Effector memory CD8-positive, alpha-beta T cell (primary cell): ENCODE measurements at regions not wholly inside any gene's neighbourhood (a gene's known extent, or its start where the extent isn't known, plus 50 kb on each side); places are given as distances from the start of the nearest gene placed in this dataset.

ENCODE experiments used
- ATAC-seq: fragments of 150-1000 bp; cut with Tn5 transposase; replicated peaks from 2 replicates; pipeline ENCODE4 v1.10.0; 2021; ENCODE audit warnings: mild to moderate bottlenecking, moderate library complexity
- DNase-seq, 3 experiments: peaks; one replicate each; pipeline ENCODE4 v3.0.0; 2021
- H3K27ac Mint-ChIP-seq, 2 donors: one replicate each; pipeline ENCODE4 v1.8.0; 2022; ENCODE audit warnings: mild to moderate bottlenecking in 2 of 2, mixed read lengths in 2 of 2, moderate library complexity in 2 of 2
- H3K27me3 Mint-ChIP-seq, 2 donors: one replicate each; pipeline ENCODE4 v1.8.0; 2022; ENCODE audit warnings: mixed read lengths in 2 of 2
- H3K36me3 Mint-ChIP-seq: one replicate; pipeline ENCODE4 v1.8.0; 2022; ENCODE audit warnings: mild to moderate bottlenecking, moderate library complexity, mixed read lengths; ENCODE audit not compliant: insufficient read depth
- H3K4me1 Mint-ChIP-seq, 2 donors: one replicate each; pipeline ENCODE4 v1.8.0; 2022; ENCODE audit warnings: low read depth in 2 of 2, mixed read lengths in 2 of 2
- H3K4me3 Mint-ChIP-seq, 2 donors: one replicate each; pipeline ENCODE4 v1.8.0; 2022; ENCODE audit warnings: mild to moderate bottlenecking in 2 of 2, mixed read lengths in 2 of 2, moderate library complexity in 2 of 2
- H3K9me3 Mint-ChIP-seq, 2 donors: one replicate each; pipeline ENCODE4 v1.8.0; 2022; ENCODE audit warnings: mixed read lengths in 2 of 2

GRCh38 chr21:38057626-38058025 is 141.4 kb upstream of the KCNJ6 start:
- Mint-ChIP-seq H3K27ac (no peak overlapping the region), H3K27me3 (no peaks in the 10 kb centered on the region), H3K36me3 (no peaks in the 10 kb centered on the region), H3K4me1 (no peaks in the 10 kb centered on the region), H3K4me3 (no peak overlapping the region), H3K9me3 (peaks cover 6 to 7% of the 10 kb centered on the region in 2 donors)
- DNase-seq (no peak), ATAC-seq (no peak)

- Mint-ChIP-seq H3K27me3 (no peaks in the 10 kb centered on the region), H3K27ac (no peak overlapping the region), H3K4me1 (no peaks in the 10 kb centered on the region), H3K9me3 (peaks cover 6 to 7% of the 10 kb centered on the region in 2 donors), H3K36me3 (no peaks in the 10 kb centered on the region), H3K4me3 (no peak overlapping the region)
- ATAC-seq, result no peak
- DNase-seq, result no peak
Measured at GRCh38 chr21:38060533-38060932, 144.3 kb upstream of the KCNJ6 start.

GRCh38 chr21:38067086-38067739 is 151.0 kb upstream of the KCNJ6 start:
- Mint-ChIP-seq H3K9me3 (peaks cover 0 to 3% of the 10 kb centered on the region in 2 donors), H3K27me3 (peaks cover 0 to 5% of the 10 kb centered on the region in 2 donors), H3K27ac (no peak overlapping the region), H3K4me3 (no peak overlapping the region), H3K36me3 (no peaks in the 10 kb centered on the region), H3K4me1 (no peaks in the 10 kb centered on the region)
- no peak for ATAC-seq
- DNase-seq, result no peak

GRCh38 chr21:38072489-38072888 is 156.2 kb upstream of the KCNJ6 start:
- no peak for ATAC-seq
- H3K27ac Mint-ChIP-seq, result no peak overlapping the region

GRCh38 chr21:38075833-38076587 is 159.8 kb upstream of the KCNJ6 start:
- Mint-ChIP-seq H3K4me3 (no peak overlapping the region), H3K4me1 (no peaks in the 10 kb centered on the region), H3K27ac (no peak overlapping the region), H3K9me3 (peaks cover 10 to 15% of the 10 kb centered on the region in 2 donors), H3K36me3 (peaks cover 3% of the 10 kb centered on the region), H3K27me3 (peaks cover 0 to 12% of the 10 kb centered on the region in 2 donors)
- no peak for ATAC-seq
- no peak for DNase-seq

More at GRCh38 chr21:38072489-38072888, 156.2 kb upstream of the KCNJ6 start:
- Mint-ChIP-seq H3K27me3 (peaks cover 0 to 12% of the 10 kb centered on the region in 2 donors), H3K4me3 (no peak overlapping the region), H3K9me3 (peaks cover 10 to 15% of the 10 kb centered on the region in 2 donors), H3K36me3 (peaks cover 3% of the 10 kb centered on the region), H3K4me1 (no peaks in the 10 kb centered on the region)
- DNase-seq, result no peak

- Mint-ChIP-seq H3K4me1 (no peaks in the 10 kb centered on the region), H3K4me3 (no peak overlapping the region), H3K27me3 (peaks cover 0 to 7% of the 10 kb centered on the region in 2 donors), H3K36me3 (peaks cover 3% of the 10 kb centered on the region), H3K9me3 (peaks cover 7 to 13% of the 10 kb centered on the region in 2 donors), H3K27ac (no peak overlapping the region)
- DNase-seq (no peak), ATAC-seq (no peak)
Measured at GRCh38 chr21:38077569-38077968, 161.3 kb upstream of the KCNJ6 start.

- no peaks in the 10 kb centered on the region for H3K36me3 Mint-ChIP-seq
Measured at GRCh38 chr21:38080888-38081287, 164.6 kb upstream of the KCNJ6 start.

GRCh38 chr21:38081708-38082107 is 165.5 kb upstream of the KCNJ6 start:
- no peaks in the 10 kb centered on the region for H3K36me3 Mint-ChIP-seq

More at GRCh38 chr21:38080888-38081287, 164.6 kb upstream of the KCNJ6 start:
- no peaks in the 10 kb centered on the region for H3K9me3 Mint-ChIP-seq
- no peaks in the 10 kb centered on the region for H3K4me1 Mint-ChIP-seq
- H3K4me3 Mint-ChIP-seq, result no peak overlapping the region
- no peak overlapping the region for H3K27ac Mint-ChIP-seq
- DNase-seq, result no peak
- no peaks in the 10 kb centered on the region for H3K27me3 Mint-ChIP-seq
- ATAC-seq, result no peak

GRCh38 chr21:38082936-38083485 is 166.8 kb upstream of the KCNJ6 start:
- Mint-ChIP-seq H3K9me3 (no peaks in the 10 kb centered on the region), H3K27me3 (no peaks in the 10 kb centered on the region), H3K36me3 (no peaks in the 10 kb centered on the region), H3K27ac (no peak overlapping the region), H3K4me1 (no peaks in the 10 kb centered on the region), H3K4me3 (no peak overlapping the region)
- ATAC-seq (no peak), DNase-seq (no peak)

More at GRCh38 chr21:38081708-38082107, 165.5 kb upstream of the KCNJ6 start:
- no peak overlapping the region for H3K4me3 Mint-ChIP-seq
- H3K9me3 Mint-ChIP-seq, result no peaks in the 10 kb centered on the region
- ATAC-seq (no peak), DNase-seq (no peak)
- H3K27ac Mint-ChIP-seq, result no peak overlapping the region
- no peaks in the 10 kb centered on the region for H3K27me3 Mint-ChIP-seq
- H3K4me1 Mint-ChIP-seq, result no peaks in the 10 kb centered on the region

- Mint-ChIP-seq H3K27ac (no peak overlapping the region), H3K4me1 (no peaks in the 10 kb centered on the region), H3K36me3 (no peaks in the 10 kb centered on the region), H3K9me3 (no peaks in the 10 kb centered on the region), H3K4me3 (no peak overlapping the region), H3K27me3 (no peaks in the 10 kb centered on the region)
- DNase-seq (no peak), ATAC-seq (no peak)
Measured at GRCh38 chr21:38083535-38083934, 167.3 kb upstream of the KCNJ6 start.

GRCh38 chr21:38086580-38086979 is 170.2 kb upstream of the KCNJ15 start:
- no peak overlapping the region for H3K27ac Mint-ChIP-seq
- H3K36me3 Mint-ChIP-seq, result no peaks in the 10 kb centered on the region
- H3K4me1 Mint-ChIP-seq, result no peaks in the 10 kb centered on the region
- H3K9me3 Mint-ChIP-seq, result no peaks in the 10 kb centered on the region
- no peak for DNase-seq
- no peak overlapping the region for H3K4me3 Mint-ChIP-seq
- H3K27me3 Mint-ChIP-seq, result no peaks in the 10 kb centered on the region
- no peak for ATAC-seq

GRCh38 chr21:38088916-38089762 is 167.7 kb upstream of the KCNJ15 start:
- no peak for ATAC-seq
- no peaks in the 10 kb centered on the region for H3K4me1 Mint-ChIP-seq
- DNase-seq, result no peak
- H3K9me3 Mint-ChIP-seq, result no peaks in the 10 kb centered on the region
- H3K27ac Mint-ChIP-seq, result no peak overlapping the region
- no peak overlapping the region for H3K4me3 Mint-ChIP-seq
- peaks cover 0 to 6% of the 10 kb centered on the region in 2 donors for H3K27me3 Mint-ChIP-seq
- H3K36me3 Mint-ChIP-seq, result no peaks in the 10 kb centered on the region

- Mint-ChIP-seq H3K27ac (no peak overlapping the region), H3K36me3 (no peaks in the 10 kb centered on the region), H3K4me1 (no peaks in the 10 kb centered on the region), H3K27me3 (peaks cover 0 to 6% of the 10 kb centered on the region in 2 donors), H3K9me3 (no peaks in the 10 kb centered on the region), H3K4me3 (no peak overlapping the region)
- DNase-seq, result no peak
- ATAC-seq, result no peak
Measured at GRCh38 chr21:38089763-38090046, 167.1 kb upstream of the KCNJ15 start.
